ENCODE measurements at regions not wholly inside any gene's neighbourhood (a gene's known extent, or its start where the extent isn't known, plus 50 kb on each side); places are given as distances from the start of the nearest gene placed in this dataset.

GRCh38 chr4:138076561-138076960, 165.6 kb downstream of the SLC7A11 start:
- 65% methylated on average over 1 of the region's 1 CpG for WGBS (ENCODE audit: insufficient coverage, insufficient replicate concordance, low lambda C conversion rate, missing lambda C conversion rate)
- TF ChIP-seq RCOR1 (conservative IDR thresholded peaks at IDR 0.05; ENCODE audit: low read depth, low read length) (no peak), ZNF207 (IDR thresholded peaks at IDR 0.05; ENCODE audit: borderline replicate concordance) (no peak), ZNF384 (IDR thresholded peaks at IDR 0.05; ENCODE audit: borderline replicate concordance, low read depth, low read length) (no peak), SIX5 (IDR thresholded peaks at IDR 0.05; ENCODE audit: low read depth, low read length, severe bottlenecking) (no peak), LARP7 (IDR thresholded peaks at IDR 0.05) (no peak), SUPT20H (IDR thresholded peaks at IDR 0.05; ENCODE audit: borderline replicate concordance, control insufficient read depth, low read depth, low read length) (no peak), BCLAF1 (IDR thresholded peaks at IDR 0.05) (no peak), STAT1 (conservative IDR thresholded peaks at IDR 0.05) (no peak), NFIC (IDR thresholded peaks at IDR 0.05; ENCODE audit: low read depth, low read length) (no peak), NBN (IDR thresholded peaks at IDR 0.05) (no peak), RAD51 (IDR thresholded peaks at IDR 0.05) (no peak)
- intact Hi-C loops (cut with micrococcal nuclease; ENCODE audit: unreplicated experiment) (no loop called here), in situ Hi-C loops (cut with MboI) (no loop called here)
- Histone ChIP-seq H3K4me2 (ENCODE audit: control insufficient read depth, insufficient read depth) (no peak overlapping the region), H3K4me1 (ENCODE audit: control insufficient read depth, insufficient read depth, low read length) (no peaks in the 10 kb centered on the region), H3K79me2 (ENCODE audit: control insufficient read depth, insufficient read depth, low read length) (no peaks in the 10 kb centered on the region), H3K9ac (ENCODE audit: control insufficient read depth, insufficient read depth, low read length) (no peak overlapping the region), H3K9me3 (replicated peaks; ENCODE audit: control insufficient read depth, insufficient read depth, low read length) (no peaks in the 10 kb centered on the region), H4K20me1 (ENCODE audit: control insufficient read depth, insufficient read depth) (no peaks in the 10 kb centered on the region), H2AFZ (ENCODE audit: control insufficient read depth, low read depth, low read length) (no peak overlapping the region), H3K36me3 (ENCODE audit: control insufficient read depth in 2 of 2, insufficient read depth in 2 of 2, low read length in 1 of 2) (no peaks in the 10 kb centered on the region), H3K27ac (ENCODE audit: control insufficient read depth, insufficient read depth) (no peak overlapping the region), H3K27me3 (replicated peaks in 1 of 2; ENCODE audit: control insufficient read depth in 2 of 2, insufficient read depth in 2 of 2, low read length in 1 of 2) (no peaks in the 10 kb centered on the region), H3K4me3 (no peak overlapping the region)
- DNase-seq (ENCODE audit: low read depth, low spot score) (no peak), FAIRE-seq (no peak), ATAC-seq (no peak)
- ChIA-PET POLR2A (no interaction called here), RAD21 (ENCODE audit: unreplicated experiment) (no interaction called here), CTCF (interaction anchor here (5.9 kb wide), 1 partner anchor 14 kb away, joined by 39 read pairs; no protein-coding TSS in a partner anchor), SMC1A (ENCODE audit: uncharacterized antibody, unreplicated experiment) (no interaction called here)
- BruUV-seq (replicated peaks), result no TSS peak

Data from GM12878 (cell line).